Endothelial cell of umbilical vein (primary cell): ENCODE measurements at regions not wholly inside any gene's neighbourhood (a gene's known extent, or its start where the extent isn't known, plus 50 kb on each side); places are given as distances from the start of the nearest gene placed in this dataset.

Source experiments
- BruUV-seq: library from RNA; stranded (reverse); fragments of 400-500 nt; replicated peaks from 2 replicates; lab custom pipeline; 2021; lab: Mats Ljungman, UMichigan
- CTCF ChIA-PET: fragments of 300-600, 350-600 bp; sonication (Branson Sonifier 250); formaldehyde crosslinking; loops from one replicate; lab custom pipeline; 2021; ENCODE audit warnings: antibody characterized with exemption, inconsistent platforms; lab: Charles Lee
- POLR2A ChIA-PET: fragments of 300-600, 350-600 bp; sonication (Branson Sonifier 250); formaldehyde crosslinking; loops from one replicate; lab custom pipeline; 2021; ENCODE audit warnings: antibody characterized with exemption, inconsistent platforms; lab: Charles Lee
- DNase-seq: peaks from one replicate; pipeline ENCODE4 v3.0.0-alpha.2; 2011; ENCODE audit warnings: low read depth, low spot score
- FAIRE-seq: peaks from 2 replicates; lab custom pipeline; 2011; peaks lifted over from hg19 to GRCh38; lab: Jason Lieb, UNC
- H2AFZ ChIP-seq: 2 replicates; pipeline ENCODE4 v1.6.0; 2012; ENCODE audit warnings: low read depth, low read length, control low read depth, inconsistent platforms
- H3K27ac ChIP-seq: 2 replicates; pipeline ENCODE4 v1.5.1; 2011; ENCODE audit warnings: low read depth, mild to moderate bottlenecking, control low read depth, low read length, moderate library complexity; ENCODE audit not compliant: insufficient read depth
- H3K27me3 ChIP-seq, 2 experiments: 2 replicates each; pipeline versions ENCODE4 v1.6.0 to v1.6.1; 2011; ENCODE audit warnings: low read length in 2 of 2, mixed read lengths in 1 of 2; ENCODE audit not compliant: control insufficient read depth in 2 of 2, insufficient read depth in 2 of 2
- H3K36me3 ChIP-seq, 2 experiments: 2 replicates in 1 of 2; 3 replicates in 1 of 2; pipeline ENCODE4 v1.5.1; 2011; ENCODE audit warnings: low read length in 2 of 2, mild to moderate bottlenecking in 1 of 2, moderate library complexity in 1 of 2; ENCODE audit not compliant: control insufficient read depth in 2 of 2, insufficient read depth in 2 of 2; ENCODE audit errors: extremely low read depth in 1 of 2
- H3K4me1 ChIP-seq: 3 replicates; pipeline ENCODE4 v1.5.1; 2011; ENCODE audit warnings: mild to moderate bottlenecking, low read length; ENCODE audit not compliant: control insufficient read depth, insufficient read depth; ENCODE audit errors: extremely low read depth
- H3K4me2 ChIP-seq: 2 replicates; pipeline ENCODE4 v1.6.1; 2011; ENCODE audit warnings: low read length, control low read depth, mixed read lengths; ENCODE audit not compliant: insufficient read depth
- H3K4me3 ChIP-seq, 3 experiments: fragments of 200-600 bp in 1 of 3; sonication (generic), shearing (Covaris generic) in 1 of 3; replicated peaks in 1 of 3; 2 replicates each; pipeline ENCODE4 v1.5.1; 2011 to 2016; ENCODE audit warnings: control low read depth in 3 of 3, low read length in 3 of 3, mild to moderate bottlenecking in 2 of 3, inconsistent platforms in 1 of 3, low read depth in 1 of 3, moderate library complexity in 1 of 3; ENCODE audit not compliant: insufficient read depth in 1 of 3
- H3K79me2 ChIP-seq: 2 replicates; pipeline ENCODE4 v1.6.0; 2012; ENCODE audit warnings: low read length, inconsistent platforms; ENCODE audit not compliant: control insufficient read depth, insufficient read depth
- H3K9ac ChIP-seq: replicated peaks from 2 replicates; pipeline ENCODE3; 2011; ENCODE audit warnings: low read length, control low read depth; ENCODE audit not compliant: insufficient read depth; ENCODE audit errors: extremely low read depth
- H3K9me1 ChIP-seq: replicated peaks from 3 replicates; pipeline ENCODE4 v1.6.0; 2011; ENCODE audit warnings: mild to moderate bottlenecking, low read length; ENCODE audit not compliant: control insufficient read depth, insufficient read depth; ENCODE audit errors: extremely low read depth
- H3K9me3 ChIP-seq: replicated peaks from 2 replicates; pipeline ENCODE4 v1.5.1; 2012; ENCODE audit warnings: low read length, inconsistent platforms; ENCODE audit not compliant: control insufficient read depth, insufficient read depth
- H4K20me1 ChIP-seq: replicated peaks from 2 replicates; pipeline ENCODE3; 2011; ENCODE audit warnings: mild to moderate bottlenecking, low read length; ENCODE audit not compliant: control insufficient read depth, insufficient read depth; ENCODE audit errors: extremely low read depth
- CTCF ChIP-seq, 2 donors: IDR thresholded peaks; 1 replicate in 1 of 2; 2 replicates in 1 of 2; pipeline ENCODE4 v1.5.1; 2011; ENCODE audit warnings: low read length in 2 of 2, mild to moderate bottlenecking in 2 of 2, moderate library complexity in 2 of 2, control low read depth in 1 of 2, inconsistent platforms in 1 of 2, low read depth in 1 of 2; ENCODE audit not compliant: insufficient read depth in 1 of 2; ENCODE audit errors: extremely low read depth in 1 of 2
- EZH2 ChIP-seq: IDR thresholded peaks from 2 replicates; pipeline ENCODE4 v1.6.1; 2012; ENCODE audit warnings: borderline replicate concordance, low read depth, mild to moderate bottlenecking, moderate library complexity, low read length, inconsistent platforms; ENCODE audit not compliant: severe bottlenecking
- FOS ChIP-seq: IDR thresholded peaks from 2 replicates; pipeline ENCODE4 v1.6.1; 2011; ENCODE audit warnings: mild to moderate bottlenecking, low read length, moderate library complexity, borderline replicate concordance; ENCODE audit not compliant: insufficient read depth
- GATA2 ChIP-seq: IDR thresholded peaks from 2 replicates; pipeline ENCODE4 v1.7.0; 2011; ENCODE audit warnings: low read depth, mild to moderate bottlenecking, moderate library complexity, mixed read lengths, low read length; ENCODE audit not compliant: insufficient read length, insufficient read depth
- JUN ChIP-seq: IDR thresholded peaks from 2 replicates; pipeline ENCODE4 v1.6.1; 2011; ENCODE audit warnings: borderline replicate concordance, low read depth; ENCODE audit not compliant: insufficient read length, insufficient read depth
- MAX ChIP-seq: IDR thresholded peaks from 2 replicates; pipeline ENCODE4 v1.6.1; 2011; ENCODE audit not compliant: insufficient read depth, insufficient read length
- MYC ChIP-seq: IDR thresholded peaks from one replicate; pipeline ENCODE4 v1.6.1; 2011; ENCODE audit warnings: mild to moderate bottlenecking, low read depth, low read length
- POLR2A ChIP-seq: IDR thresholded peaks from 2 replicates; pipeline ENCODE4 v1.6.1; 2012; ENCODE audit warnings: low read depth, mild to moderate bottlenecking, control low read depth, low read length
- POLR2AphosphoS5 ChIP-seq: IDR thresholded peaks from 2 replicates; pipeline ENCODE4 v1.6.1; 2012; ENCODE audit warnings: low read depth, mild to moderate bottlenecking, control low read depth, low read length, moderate library complexity; ENCODE audit not compliant: insufficient read depth
- dilution Hi-C: fragments of 300-500 bp; cut with MboI; formaldehyde crosslinking; loops from one replicate; pipeline ENCODE4 v1.15.0; 2019; ENCODE audit warnings: low sequenced_read_pairs; ENCODE audit not compliant: extremely low pct_ligation_motif_present
- intact Hi-C: fragments of 100-400 bp; cut with micrococcal nuclease; formaldehyde crosslinking; loops from one replicate; pipeline ENCODE4 v1.10.0; 2022

GRCh38 chr15:52994290-52994689, 204.2 kb upstream of the ONECUT1 start:
- intact Hi-C loops = no loop called here
- Histone ChIP-seq H3K9me3 (no peaks in the 10 kb centered on the region), H3K27ac (no peak overlapping the region), H3K27me3 (no peaks in the 10 kb centered on the region), H3K36me3 (no peaks in the 10 kb centered on the region), H4K20me1 (no peaks in the 10 kb centered on the region), H3K4me1 (no peaks in the 10 kb centered on the region), H3K4me3 (no peak overlapping the region), H3K9ac (no peak overlapping the region), H2AFZ (no peak overlapping the region), H3K79me2 (no peaks in the 10 kb centered on the region), H3K9me1 (no peaks in the 10 kb centered on the region), H3K4me2 (no peak overlapping the region)
- POLR2A ChIA-PET = no interaction called here
- CTCF ChIA-PET = no interaction called here
- FAIRE-seq = no peak
- dilution Hi-C loops = no loop called here
- DNase-seq = no peak
- BruUV-seq = no TSS peak
- TF ChIP-seq MAX = no peak
- TF ChIP-seq POLR2A = no peak
- no peak for TF ChIP-seq MYC
- TF ChIP-seq GATA2 = no peak
- no peak for TF ChIP-seq JUN
- TF ChIP-seq EZH2 = no peak
- TF ChIP-seq CTCF (IDR thresholded peaks at IDR 0.05; ENCODE audit: extremely low read depth in 1 of 2, insufficient read depth in 1 of 2, low read depth in 1 of 2, low read length in 2 of 2) = no peak
- no peak for TF ChIP-seq POLR2AphosphoS5
- no peak for TF ChIP-seq FOS
